ENCODE measurements at regions not wholly inside any gene's neighbourhood (a gene's known extent, or its start where the extent isn't known, plus 50 kb on each side); places are given as distances from the start of the nearest gene placed in this dataset.

GRCh38 chr14:38556252-38556651 lies 300.4 kb upstream of the CLEC14A start (continued):
- TF ChIP-seq THAP7 (CRISPR knock-in tag; IDR thresholded peaks at IDR 0.05) (no peak), ZNF197 (CRISPR knock-in tag; IDR thresholded peaks at IDR 0.05; ENCODE audit: low read depth) (no peak), ZNF232 (CRISPR knock-in tag; IDR thresholded peaks at IDR 0.05) (no peak), ZNF408 (CRISPR knock-in tag; IDR thresholded peaks at IDR 0.05; ENCODE audit: low read depth) (no peak), TBP (optimal IDR thresholded peaks at IDR 0.05; ENCODE audit: low read depth, low read length) (no peak), GTF3C2 (IDR thresholded peaks at IDR 0.05; ENCODE audit: borderline replicate concordance, extremely low read depth, insufficient read length) (no peak)

GRCh38 chr14:38554026-38554425 lies 298.1 kb upstream of the CLEC14A start:
- Histone ChIP-seq H3K27ac (ENCODE audit: extremely low read depth, low read depth, low read length) (no peak overlapping the region), H3K79me2 (ENCODE audit: control insufficient read depth, insufficient read depth, low read length) (no peaks in the 10 kb centered on the region), H3K27me3 (ENCODE audit: control insufficient read depth in 2 of 2, insufficient read depth in 2 of 2, low read length in 2 of 2) (no peaks in the 10 kb centered on the region), H2AFZ (ENCODE audit: low read depth, low read length) (no peak overlapping the region), H3K9ac (ENCODE audit: insufficient read depth in 1 of 2, low read depth in 2 of 2, low read length in 2 of 2) (no peak overlapping the region), H3K4me3 (no peak overlapping the region), H3K4me1 (replicated peaks in 1 of 2; ENCODE audit: control insufficient read depth in 2 of 2, insufficient read depth in 2 of 2, low read length in 2 of 2) (no peaks in the 10 kb centered on the region), H3K36me3 (ENCODE audit: control insufficient read depth, insufficient read depth, low read length) (no peaks in the 10 kb centered on the region), H3K4me2 (ENCODE audit: insufficient read depth, low read length) (no peak overlapping the region), H3K9me1 (ENCODE audit: control insufficient read depth, insufficient read depth, low read length) (no peaks in the 10 kb centered on the region), H4K20me1 (replicated peaks; ENCODE audit: control insufficient read depth, insufficient read depth, low read length) (no peaks in the 10 kb centered on the region), H3K9me3 (replicated peaks; ENCODE audit: control insufficient read depth, insufficient read depth, low read depth, low read length) (no peaks in the 10 kb centered on the region)
- 0% methylated on average over 3 of the region's 4 CpGs for WGBS (ENCODE audit: insufficient coverage, low coverage, missing lambda C conversion rate)
- in situ Hi-C loops (cut with MboI) (no loop called here), intact Hi-C loops (cut with micrococcal nuclease) (no loop called here)
- ChIA-PET POLR2A (no interaction called here), CTCF (ENCODE audit: low intra/inter-chr PET ratio) (no interaction called here)
- FAIRE-seq: no peak
- no TSS peak for BruUV-seq (replicated peaks)
- no peak for DNase-seq (ENCODE audit: extremely low read depth in 1 of 4, low spot score in 3 of 4)
- ATAC-seq: no peak
- TF ChIP-seq ZNF239 (CRISPR knock-in tag; IDR thresholded peaks at IDR 0.05): no peak
- TF ChIP-seq ZNF740 (CRISPR knock-in tag; IDR thresholded peaks at IDR 0.05): no peak
- TF ChIP-seq ZNF740 (tag; IDR thresholded peaks at IDR 0.05): no peak
- no peak for TF ChIP-seq PML (IDR thresholded peaks at IDR 0.05; ENCODE audit: low read length)
- TF ChIP-seq ZNF449 (CRISPR knock-in tag; IDR thresholded peaks at IDR 0.05): no peak
- no peak for TF ChIP-seq ZBTB8A (IDR thresholded peaks at IDR 0.05; ENCODE audit: partially characterized antibody)
- no peak for TF ChIP-seq PRPF4 (IDR thresholded peaks at IDR 0.05; ENCODE audit: insufficient read depth, low read depth, low read length, poor library complexity, severe bottlenecking)
- no peak for TF ChIP-seq ZNF408 (CRISPR knock-in tag; IDR thresholded peaks at IDR 0.05; ENCODE audit: low read depth)
- TF ChIP-seq EWSR1 (IDR thresholded peaks at IDR 0.05; ENCODE audit: borderline replicate concordance, low read depth, partially characterized antibody): no peak
- TF ChIP-seq ESRRA (IDR thresholded peaks at IDR 0.05; ENCODE audit: borderline replicate concordance, low read depth): no peak
